HG03196 (cell line): ENCODE measurements at regions not wholly inside any gene's neighbourhood (a gene's known extent, or its start where the extent isn't known, plus 50 kb on each side); places are given as distances from the start of the nearest gene placed in this dataset.

Experiments used
- ATAC-seq: cut with Tn5 transposase; IDR thresholded peaks from one replicate; pipeline ENCODE4 v1.9.1; 2021; ENCODE audit not compliant: unreplicated experiment

DNA sequence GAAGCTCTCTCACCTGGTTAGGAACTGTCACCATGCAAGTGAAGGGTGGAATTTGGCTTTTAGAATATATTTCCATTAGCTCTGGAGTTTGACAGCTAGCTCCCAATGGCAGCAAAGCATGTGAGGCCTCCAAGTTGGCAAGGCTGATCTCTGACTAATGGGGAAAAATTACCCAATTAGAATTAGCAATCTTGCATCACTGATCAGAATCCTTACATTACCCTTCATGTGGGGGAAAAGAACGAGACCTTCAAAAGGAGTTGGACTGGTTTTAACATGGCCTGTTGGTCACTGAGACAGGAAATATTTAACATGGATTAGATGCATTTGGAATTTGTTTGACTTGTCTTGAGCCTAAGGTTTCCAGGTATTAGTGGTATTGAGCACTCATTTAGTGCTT lies 192.3 kb upstream of the GDNF start:
- ATAC-seq = no peak

DNA sequence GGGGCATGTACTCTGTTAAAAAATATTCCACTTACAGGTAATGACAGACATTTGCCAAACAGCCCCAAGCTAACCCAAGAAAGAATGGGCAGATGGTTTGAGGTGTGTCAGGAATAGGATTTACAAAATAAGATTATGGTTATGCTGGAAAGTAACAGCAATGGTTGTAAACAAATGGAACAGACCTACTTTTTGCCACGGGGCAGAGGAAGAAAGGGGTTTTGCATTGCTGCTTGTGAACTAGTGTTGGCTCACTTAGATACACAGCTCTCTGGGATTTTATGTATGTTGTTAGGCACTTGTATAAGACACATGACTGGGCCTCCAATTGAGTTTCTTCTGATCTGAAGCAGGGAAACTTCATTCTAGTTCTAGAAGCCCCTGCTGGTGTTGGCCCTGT lies 191.5 kb upstream of the GDNF start:
- ATAC-seq = no peak

DNA sequence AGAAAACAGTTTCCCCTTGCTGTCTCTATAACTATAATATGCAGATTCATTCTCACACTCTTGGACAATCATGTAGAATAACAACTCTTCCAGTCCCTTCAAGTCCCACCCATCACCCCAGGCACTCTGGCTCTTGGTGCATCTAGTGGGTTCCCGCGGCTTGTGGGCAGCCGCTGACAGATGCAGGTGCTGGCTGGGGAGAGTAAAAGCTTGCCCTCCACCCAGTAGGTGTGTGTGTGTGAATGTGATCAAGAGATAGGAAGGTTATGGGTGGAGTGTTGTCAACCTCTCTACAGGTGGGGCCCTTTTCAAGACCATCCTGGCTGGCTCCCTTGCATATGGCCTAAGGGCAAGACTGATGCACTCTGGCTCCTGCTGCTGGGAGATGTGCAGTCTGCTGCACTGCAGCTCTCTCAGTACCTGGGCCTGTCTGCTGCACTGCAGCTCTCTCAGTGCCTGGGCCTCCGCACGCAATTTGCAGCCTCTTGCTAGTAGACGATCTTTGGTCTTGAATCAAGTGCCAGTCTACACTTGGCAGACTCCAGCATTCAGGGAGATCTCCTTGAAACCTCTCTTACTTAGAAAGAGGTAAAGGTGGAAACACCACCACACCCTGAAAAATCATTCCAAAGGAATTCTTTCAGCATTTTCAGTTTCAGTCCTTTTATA lies 189.7 kb upstream of the GDNF start:
- no peak for ATAC-seq

DNA sequence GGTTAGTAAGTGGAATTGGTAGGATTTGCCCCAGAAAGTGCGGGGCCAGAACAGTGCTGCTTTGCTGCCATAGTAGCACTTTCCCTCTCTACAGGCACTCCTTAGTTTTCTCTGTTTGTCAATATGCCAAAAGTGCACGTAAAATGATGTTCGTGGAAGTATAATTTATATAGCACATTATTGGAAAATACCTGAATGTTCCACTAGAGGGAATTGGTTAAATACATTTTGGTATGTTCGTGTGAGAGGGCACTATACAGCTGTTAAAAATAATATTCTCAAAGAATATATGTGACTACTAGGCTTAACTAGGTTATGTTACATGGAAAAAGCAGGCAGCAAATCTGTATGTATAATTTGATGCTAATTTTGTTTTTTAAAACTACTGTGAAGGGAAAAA lies 184.0 kb upstream of the GDNF start:
- ATAC-seq = no peak

DNA sequence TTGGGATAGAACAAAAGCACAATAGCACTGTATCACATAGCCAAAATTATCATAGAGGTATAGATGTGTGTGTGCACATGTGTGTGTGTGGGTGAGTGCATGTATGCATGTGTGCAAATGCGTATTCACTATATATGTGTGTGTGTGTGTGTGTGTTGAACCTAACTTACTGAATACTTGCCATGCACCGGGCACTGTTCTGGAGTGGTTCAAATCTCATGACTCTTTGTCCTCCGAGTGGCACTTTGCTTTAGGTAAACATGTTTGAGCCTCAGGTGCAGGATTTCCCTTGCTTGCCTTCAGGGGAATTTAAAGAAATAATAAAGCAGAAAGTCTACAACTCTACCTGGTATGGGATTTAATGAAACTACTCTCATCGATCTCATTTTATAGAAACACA lies 183.5 kb upstream of the GDNF start:
- ATAC-seq = no peak

DNA sequence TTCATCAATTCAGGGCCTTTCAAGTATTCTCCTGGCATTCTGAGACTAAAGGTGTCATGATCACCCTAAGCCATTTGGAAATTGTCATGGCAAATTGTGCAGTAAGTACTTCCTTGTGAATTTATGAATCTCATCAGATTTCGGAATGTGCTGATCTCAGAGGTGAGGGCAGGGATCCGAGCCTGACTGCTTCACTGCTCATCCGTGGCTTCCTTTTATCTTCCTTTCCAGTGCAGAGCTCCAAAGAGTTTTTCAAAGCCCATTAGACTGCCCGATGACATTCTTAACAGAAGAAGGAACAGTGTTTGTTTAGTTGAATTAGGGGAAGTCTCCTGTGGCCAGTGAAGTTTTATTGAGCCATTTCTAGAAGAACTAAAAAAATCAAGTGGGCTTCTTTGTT lies 182.8 kb upstream of the GDNF start:
- no peak for ATAC-seq

DNA sequence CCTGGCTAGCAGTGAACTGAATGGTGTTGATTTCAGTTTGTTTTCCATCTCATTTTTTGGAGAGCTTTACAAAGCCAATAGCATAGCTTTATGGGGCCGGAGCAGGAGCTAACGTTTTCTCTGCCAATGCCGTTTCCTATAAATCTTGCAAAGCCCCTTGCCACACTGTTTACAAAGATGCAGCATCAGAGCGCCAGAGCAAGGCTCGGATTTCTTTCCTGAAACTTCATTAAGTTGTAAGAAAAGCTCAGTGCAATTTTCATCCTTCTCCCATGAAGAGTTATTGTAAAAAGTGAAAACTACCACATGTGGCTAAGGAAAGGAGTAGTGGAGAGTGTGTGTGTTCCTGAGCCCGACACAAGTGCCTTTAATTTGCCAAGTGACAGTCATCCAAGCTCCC lies 178.2 kb upstream of the GDNF start:
- no peak for ATAC-seq

DNA sequence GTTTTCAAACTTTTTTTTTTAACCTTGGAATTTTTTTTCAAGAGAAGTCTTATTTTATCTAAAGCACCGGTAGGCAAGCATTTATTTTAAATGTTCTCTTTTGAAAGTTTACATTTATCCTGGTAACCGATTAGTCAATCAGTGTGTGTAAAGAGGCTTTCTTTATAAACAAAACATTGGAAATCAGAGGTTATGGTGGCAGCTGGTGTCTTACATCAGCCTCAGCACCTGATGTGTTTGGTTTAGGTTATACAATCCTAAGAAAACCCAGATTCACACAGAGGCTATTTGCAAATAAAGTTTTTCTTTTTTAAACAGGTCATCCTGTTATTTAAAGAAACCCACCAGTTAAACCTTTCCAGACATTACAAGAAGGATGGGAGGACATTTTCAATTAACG lies 173.3 kb upstream of the GDNF start:
- no peak for ATAC-seq

DNA sequence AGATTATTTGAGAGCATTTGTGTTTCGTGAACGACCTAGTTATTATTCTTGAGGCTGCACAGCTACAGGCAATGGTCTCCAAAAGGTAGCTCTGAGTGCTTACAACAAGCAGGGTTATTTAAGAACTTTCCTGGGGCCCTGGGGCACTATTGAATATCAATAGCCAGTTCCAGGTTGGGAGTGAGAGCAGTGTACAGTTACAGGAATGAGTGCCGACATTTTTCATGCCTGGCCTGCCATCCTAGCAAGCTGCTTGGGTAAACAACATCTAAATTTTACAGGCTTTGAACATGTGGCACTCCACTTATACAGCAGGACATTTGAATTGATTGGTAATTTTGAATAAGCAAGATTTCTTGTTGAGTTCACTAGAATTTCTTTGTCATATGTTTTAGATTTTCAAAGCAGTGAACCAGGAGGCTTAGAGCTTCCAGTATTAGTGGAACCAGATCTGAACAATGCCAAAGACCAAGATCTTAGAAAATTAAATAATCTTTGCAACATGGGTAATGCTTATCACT lies 171.9 kb upstream of the GDNF start:
- ATAC-seq = no peak

DNA sequence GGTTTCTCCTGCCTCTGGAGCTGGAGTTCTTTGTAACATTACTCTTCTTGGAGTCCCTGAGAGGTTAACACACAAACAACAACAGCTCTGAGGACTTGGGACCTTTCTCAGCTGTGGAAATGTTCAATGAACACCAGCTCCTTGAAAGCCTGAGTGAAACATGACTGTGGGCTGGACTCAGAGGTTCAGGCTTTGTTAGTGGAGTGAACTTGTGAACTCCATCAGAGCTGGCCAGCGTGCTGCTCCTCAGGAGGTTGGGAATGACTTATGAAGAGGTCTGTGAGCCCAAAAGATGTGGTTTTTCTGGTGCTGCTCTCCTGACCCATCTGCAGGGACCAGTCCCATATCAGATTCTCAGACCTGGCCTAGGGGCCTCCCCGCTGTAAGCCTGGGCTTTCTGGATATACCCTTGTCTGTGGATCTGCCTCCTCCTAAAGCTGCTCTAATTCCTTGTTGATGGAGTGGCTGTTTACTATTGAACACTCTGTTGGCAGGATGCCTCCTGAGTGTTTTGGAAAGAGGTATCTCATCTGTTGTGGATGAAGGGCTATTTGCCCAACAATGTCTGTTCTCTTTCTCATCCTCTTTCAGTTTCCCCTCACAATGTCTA lies 170.0 kb upstream of the GDNF start:
- no peak for ATAC-seq

DNA sequence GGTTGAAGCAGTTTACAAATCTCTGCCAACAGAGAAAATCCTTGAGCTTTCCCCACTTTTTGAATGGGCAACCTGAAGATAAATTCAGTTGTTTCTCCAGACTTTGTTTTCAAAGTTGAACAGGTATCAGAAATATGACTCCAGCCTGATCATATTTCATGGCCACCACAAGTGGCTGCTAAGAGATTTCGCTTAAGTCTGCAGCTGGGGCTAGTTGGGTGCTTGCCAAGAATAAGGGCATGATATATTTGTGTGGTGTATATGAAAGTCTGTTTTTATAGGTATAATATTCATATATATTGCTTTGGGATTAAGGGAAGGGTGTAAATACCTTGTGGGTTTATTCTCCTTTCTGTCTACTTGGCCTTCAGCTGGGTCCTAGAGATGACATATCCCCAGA lies 168.4 kb upstream of the GDNF start:
- no peak for ATAC-seq

DNA sequence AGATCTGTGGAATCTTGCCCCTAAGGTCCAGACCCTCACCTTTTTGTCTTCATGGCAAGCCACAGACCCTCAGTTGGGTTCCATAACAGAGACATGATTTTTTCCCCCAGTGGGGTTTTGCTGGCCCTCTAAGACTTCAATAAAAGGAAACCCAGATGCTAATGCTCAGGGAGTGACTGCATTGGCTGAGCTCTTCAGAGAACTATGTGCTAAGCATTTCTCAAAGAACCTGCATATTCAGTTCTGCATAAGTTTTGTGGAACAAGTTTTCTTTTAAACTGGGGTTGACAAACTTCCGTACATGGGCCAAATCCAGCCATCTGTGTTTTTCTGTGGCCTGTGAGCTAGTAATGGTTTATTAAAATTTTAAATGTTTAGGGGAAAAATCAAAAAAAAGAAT lies 159.8 kb upstream of the GDNF start:
- no peak for ATAC-seq

DNA sequence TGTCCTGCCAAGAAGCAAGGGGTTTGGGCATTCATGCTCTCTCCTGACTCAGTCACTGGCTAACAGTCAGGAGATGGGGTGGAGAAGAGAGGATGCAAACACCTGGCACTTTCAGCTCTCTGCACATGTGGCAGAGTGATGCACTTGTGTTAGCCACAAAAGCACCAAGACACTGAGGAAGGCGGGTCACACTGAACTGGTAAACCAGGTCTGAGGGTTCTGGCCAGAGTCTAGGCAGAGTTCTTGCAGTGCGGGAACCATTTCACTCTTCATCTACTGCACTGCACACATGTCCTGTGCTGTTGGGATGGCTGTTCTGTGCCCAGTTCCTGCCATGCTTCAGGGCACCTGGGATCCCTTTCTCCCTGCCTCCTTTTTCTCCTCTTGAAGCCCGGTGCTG lies 157.1 kb upstream of the GDNF start:
- ATAC-seq = no peak

DNA sequence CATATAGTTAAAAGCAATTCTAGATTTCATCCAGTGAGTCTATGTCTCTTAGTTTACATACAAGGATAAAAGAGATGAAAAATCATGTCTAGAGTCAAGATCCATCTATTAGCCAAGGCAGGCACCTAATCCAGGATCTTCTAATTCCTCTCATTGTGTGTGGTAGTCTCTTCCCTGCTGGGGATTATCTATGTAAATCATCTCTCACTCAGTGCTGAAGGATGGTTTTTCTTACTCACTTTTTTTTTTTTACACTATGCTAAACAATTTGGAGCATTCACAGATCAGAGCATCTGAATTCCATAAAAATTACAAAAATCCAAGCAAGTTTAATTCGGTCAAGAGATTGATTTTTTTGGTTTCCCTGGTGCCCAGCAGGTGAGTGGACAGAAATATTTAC lies 154.9 kb upstream of the GDNF start:
- ATAC-seq = no peak

DNA sequence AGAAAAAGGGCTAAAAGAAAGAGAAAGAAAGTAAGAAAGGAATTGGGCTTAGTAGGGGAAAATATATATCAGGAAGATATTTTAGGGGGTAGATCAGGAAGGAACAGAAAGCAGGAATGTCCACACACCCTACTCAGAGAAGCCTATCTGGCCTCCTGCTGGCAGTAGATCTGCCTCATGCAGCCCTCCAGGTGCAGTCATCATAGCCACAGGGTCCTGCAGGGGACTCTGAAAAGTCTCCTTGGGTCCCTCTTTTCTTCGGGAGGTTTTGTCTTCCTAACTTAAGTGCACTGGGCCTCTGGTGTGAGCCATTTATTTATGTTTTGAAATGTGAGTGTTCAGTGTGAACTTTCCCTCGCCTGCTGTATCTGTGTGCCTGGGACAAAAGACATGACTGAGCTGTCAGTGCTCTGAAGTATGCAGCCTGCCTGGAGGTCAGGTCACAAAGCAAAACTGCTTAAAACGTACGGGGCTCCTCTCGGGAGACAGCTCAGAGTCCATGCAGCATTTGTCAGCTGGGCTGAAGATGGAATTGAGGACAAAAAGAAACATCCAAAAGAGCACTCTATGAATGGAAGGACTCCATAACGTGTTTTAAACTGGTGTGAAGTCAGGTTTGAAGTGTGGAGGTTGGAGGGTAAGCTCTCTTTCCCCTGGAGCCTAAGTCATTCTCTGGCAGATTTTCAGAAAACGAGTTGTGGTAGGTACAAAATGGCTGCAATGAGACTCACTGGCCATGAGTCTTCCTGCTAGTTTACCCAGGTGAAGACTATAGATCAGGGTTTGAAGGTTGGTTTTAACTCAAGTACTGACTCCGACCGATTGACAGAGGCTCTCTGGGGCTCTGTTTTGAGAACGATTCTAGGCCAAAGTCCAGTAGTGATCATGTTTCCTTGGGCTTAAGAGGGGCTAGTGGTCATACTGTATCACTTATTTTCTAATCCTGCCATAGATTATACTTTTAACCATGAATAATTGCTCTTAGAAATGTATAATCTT lies 151.8 kb upstream of the GDNF start:
- ATAC-seq = no peak

DNA sequence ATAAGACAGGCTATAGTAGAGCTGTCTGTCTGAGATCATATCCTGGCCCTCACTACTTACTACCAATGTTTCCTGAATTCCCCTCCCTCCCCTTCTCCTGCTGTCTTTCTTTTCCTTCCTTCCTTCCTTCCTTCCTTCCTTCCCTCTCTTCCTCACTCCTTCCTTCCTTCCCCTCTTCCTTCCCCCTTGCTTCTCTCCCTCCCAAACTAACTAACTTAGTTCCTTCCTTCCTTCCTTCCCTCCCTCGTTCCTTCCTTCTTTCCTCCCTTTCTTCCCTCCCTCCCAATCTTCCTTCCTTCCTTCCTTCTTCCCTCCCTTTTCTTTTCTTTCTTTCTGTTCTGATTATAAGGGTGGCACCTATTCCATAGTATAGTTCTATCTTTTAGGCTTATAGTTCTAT lies 150.0 kb upstream of the GDNF start:
- ATAC-seq = no peak

DNA sequence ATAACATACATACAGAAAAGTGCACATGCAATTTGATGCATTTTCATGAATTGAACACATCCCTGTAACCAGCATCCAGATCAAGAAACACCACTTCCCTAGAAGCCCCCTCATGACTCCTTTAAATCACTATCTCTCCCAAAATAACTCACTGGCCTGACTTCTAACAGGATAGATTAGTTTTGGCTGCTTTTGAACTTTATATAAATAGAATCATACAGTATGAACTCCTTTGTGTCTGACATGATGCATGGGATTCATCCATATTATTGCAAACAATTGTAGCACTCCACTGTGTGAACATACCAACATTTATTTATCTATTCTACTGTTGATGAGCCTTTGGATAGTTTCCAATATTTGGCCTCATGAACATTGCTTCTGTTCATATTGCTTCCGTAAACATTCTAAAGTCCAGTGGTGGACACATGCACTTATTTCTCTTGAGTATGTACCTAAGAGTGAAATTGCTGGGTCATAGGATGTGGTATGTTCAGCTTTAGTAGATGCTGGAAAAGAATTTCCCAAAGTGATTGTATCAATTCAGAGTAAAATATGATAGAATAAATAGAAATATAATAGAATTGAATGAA lies 148.7 kb upstream of the GDNF start:
- no peak for ATAC-seq

DNA sequence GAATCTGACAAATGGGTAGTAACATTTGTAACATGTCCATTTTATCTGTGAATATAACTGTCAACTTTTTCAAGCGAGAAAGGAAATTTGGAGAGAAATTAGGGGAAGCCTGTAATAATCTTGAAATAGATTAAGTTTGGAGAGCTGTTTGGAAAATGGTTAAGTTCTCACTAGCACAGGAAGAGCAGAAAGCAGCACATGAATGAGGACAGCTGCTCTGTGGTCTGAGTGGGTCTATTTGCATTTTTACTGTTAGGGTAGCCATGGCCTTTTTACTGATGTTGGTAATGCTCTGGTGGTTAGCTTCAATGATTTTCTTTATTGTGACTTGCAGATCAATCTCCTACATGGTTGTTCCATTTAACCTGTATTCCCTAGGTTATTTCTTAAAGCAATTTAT lies 144.5 kb upstream of the GDNF start:
- no peak for ATAC-seq

DNA sequence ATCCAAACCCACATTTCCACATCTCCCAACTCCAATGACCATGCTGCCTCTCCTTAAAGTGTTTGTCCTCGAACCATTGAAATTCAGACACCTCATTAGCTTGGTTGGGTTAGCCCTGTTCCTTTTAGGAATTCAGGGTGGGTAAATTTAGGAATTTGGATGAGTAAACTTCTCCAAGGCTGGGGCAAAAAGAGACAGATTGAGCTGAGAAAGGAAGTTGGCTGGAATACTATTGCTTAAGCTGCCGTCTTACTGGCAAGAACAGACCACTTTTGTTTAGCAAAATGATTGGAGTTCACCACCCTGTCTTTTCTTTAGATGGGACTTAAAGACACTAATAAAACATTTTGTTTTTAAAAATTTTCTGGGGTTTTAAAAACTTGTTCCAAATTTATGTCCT lies 143.6 kb upstream of the GDNF start:
- no peak for ATAC-seq

DNA sequence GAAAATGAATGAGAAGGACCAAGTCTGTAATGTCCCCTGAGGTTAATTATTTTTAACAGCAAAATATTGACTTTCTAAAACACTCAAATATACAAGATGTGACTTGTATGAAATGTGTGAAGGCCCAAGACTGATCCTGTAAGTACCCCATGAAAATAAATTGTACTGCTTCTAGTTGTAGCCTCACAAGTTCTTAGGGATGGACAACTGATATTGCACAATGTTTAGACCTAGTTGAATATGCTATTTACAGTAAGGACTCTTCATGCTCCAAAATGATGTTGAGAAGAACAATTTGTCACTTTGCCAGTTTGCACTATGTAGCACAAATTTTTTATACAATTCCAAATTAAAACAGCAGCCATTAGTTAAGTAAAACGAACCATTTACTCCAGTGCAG lies 139.7 kb upstream of the GDNF start:
- no peak for ATAC-seq

DNA sequence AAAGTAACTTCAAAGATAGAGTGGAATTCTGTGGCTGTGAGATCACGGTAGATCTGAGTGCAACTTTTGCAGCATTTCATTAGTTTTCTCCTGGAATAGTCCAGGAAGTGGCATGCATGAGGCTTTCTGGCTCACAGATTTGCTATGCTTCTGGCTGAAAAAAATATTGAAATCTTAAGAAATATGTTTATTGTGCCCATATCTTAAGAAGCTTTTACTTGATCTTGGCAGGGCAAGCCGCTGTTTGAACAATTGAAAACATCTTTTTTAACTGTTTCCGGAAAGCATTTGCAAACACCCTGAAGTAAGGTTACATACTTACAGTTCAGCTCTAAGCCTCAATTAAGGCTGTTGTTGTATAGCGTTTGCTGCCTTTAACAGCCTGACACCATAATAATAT lies 135.7 kb upstream of the GDNF start:
- ATAC-seq = no peak
